Activated naive CD4-positive, alpha-beta T cell (primary cell): ENCODE measurements at regions not wholly inside any gene's neighbourhood (a gene's known extent, or its start where the extent isn't known, plus 50 kb on each side); places are given as distances from the start of the nearest gene placed in this dataset.

ENCODE experiments used
- DNase-seq, 4 experiments: peaks; one replicate each; lab custom pipeline; 2025; lab: John Stamatoyannopoulos, UW

- DNase-seq: no peak
Observed at GRCh38 chr17:77307479-77308198, 166.9 kb downstream of the SEC14L1 start.

DNA sequence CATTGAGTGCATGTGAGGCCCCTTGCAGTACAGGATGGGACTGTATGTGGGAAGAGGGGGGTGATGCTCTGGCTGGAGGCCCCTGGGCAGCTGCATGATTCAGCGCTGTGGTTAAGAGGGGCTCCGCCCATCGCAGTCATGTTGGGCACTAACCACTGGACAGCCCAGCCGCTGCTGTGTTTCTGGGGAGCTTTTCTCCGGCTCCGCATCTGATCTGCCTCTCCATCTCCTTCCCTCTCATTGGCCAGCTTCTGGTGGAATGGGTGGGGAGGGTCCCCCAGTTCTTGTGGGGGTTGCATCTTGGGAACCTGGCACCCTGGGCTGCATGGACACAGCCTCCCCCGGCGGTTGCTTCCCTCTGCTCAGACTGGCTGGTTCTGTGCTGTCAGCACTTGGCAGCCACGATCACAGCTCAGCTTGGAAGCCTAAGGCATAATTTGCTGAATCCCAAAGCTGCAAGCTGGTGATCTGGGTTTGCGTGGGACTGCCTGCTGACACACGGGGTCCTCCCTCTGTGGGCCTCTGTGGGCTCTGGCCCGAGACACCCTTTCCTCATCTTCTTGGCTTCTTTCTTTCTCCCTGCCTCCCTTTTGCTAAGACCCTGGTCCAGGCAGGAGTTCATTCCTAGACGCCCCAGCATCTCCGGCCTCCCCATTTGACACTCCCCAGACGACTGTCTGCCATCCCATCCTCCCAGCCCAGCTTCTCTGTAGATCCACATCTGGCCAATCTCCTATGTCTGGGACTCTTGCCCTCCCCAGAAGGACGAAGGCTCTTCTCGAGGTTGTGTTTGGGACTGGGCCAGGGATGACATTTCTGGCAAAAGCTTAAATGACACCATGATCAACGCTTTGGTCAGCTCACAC is 168.3 kb downstream of the SEC14L1 start:
- no peak for DNase-seq

DNA sequence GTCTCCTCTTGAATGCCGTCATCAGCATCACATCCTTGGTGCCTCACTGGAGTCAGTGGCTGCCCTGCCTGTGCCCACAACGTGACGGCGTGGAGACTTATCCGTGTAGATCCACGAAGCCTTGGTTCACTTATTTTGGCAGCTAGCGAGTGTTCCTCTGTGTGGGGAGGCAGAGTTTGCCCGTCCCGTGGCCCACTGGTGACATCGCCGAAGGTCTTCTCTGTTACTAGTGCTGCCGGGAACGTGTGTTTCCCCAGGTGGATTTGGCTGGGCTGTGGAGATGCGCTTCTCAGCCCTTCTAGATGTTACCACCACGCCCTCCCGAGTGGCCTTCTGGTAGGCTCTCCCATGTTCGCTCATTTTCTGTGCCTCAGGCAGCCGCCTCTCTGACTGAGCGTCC is 169.6 kb downstream of the SEC14L1 start:
- DNase-seq: no peak

GRCh38 chr17:77311371-77311981 is 170.7 kb downstream of the SEC14L1 start:
- no peak for DNase-seq

DNA sequence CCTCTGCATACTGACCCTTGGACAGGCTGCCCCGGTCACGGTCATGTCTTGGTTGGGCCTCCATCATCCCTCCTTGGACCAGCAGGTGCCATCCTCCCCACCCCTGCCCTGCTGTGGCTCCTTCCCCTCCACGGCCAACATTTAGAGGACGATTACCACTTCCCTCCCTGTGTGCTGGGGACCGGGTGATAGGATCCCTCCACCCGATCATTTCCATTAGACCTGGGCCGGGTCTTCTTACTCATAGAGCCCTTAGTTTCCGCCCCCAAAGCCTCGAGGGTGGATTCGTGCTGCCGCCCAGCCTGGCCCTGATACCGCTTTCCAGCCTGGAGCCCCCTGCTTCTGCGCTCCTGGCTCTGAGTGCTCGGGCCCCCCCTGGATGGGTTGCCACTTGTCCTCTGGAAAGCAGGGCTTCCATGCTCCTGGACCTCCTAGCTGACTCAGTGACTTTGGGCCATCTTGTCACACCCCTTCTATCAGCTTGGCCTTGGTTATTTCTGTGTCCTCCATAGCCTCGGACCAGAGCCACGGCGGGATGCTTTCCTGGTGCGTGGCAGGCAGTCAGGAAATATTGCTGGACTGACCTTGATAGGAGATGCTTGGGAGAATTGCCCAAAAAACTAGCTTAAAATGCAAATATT is 171.4 kb downstream of the SEC14L1 start:
- no peak for DNase-seq

- DNase-seq: no peak
Observed at GRCh38 chr17:77312786-77313599, 172.2 kb downstream of the SEC14L1 start.

GRCh38 chr17:77313831-77314230 is 173.1 kb downstream of the SEC14L1 start:
- no peak for DNase-seq

DNA sequence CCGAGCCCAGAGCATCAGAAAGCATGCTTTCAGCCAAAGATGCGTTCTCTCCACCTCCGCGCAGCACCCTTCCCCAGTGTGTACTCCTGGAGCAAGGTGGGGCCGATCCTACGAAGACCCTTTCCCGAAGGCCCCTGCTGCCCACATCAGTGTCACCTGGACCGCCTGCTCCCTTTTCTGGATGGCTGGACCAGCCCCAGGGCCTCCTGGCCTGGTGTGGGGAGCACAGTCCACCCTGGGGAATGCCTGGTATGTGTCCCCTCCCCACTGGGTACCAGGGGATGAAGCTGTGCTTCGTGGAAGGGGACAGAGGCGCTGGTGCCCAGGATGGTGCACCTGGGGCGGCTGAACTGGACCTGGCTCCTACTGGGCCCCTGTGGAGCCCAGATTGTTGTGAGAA is 173.8 kb downstream of the SEC14L1 start:
- no peak for DNase-seq

- no peak for DNase-seq
Observed at GRCh38 chr17:77315010-77315409, 174.2 kb downstream of the SEC14L1 start.

- DNase-seq: no peak
Observed at GRCh38 chr17:77315551-77316190, 174.9 kb downstream of the SEC14L1 start.

DNA sequence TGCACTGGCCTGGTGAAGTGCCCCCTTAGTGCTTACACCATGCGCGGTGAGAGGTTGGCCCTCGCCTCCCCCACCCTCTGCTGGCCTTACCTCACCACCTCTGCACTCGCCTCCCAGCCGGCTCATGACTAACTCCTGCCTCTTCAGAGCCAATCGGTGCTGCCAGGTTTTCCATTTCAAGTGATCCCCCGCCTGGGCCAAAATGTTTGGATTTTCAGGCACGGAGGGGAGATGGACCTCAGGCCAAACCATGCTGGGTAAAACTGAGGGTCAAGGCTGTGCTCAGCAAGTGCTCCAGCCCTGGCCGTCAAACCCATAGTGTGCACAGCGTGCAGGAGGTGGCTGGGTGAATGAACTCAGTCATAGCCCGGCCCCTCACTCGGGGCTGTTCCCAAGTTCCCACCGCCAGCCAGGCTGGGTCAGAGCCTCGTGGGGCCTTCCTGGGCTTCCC is 175.4 kb downstream of the SEC14L1 start:
- DNase-seq: no peak

GRCh38 chr17:77316651-77317050 is 175.9 kb downstream of the SEC14L1 start:
- no peak for DNase-seq

DNA sequence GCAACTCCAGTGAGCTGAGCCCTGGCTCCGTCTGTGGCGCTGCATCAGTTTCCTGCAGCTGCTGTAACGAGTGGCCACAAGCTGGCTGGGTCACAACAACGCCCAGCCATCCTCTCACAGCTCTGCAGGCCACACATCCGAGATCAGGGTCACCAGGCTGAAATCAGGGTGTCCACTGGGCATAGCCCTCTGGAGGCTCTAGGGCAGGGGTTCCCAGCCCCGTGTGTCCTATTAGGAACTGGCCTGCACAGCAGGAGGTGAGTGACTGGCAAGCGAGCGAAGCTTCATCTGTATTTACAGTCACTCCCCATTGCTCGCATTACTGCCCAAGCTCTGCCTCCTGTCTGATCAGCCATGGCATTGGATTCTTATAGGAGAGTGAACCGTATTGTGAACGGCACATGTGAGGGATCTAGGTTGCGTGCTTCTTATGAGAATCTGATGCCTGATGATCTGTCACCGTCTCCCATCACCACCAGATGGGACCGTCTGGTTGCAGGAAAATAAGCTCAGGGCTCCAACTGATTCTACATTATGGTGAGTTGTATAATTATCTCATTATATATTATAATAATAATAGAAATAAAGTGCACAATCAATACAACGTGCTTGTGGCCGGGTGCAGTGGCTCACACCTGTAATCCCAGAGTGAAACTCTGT is 176.5 kb downstream of the SEC14L1 start:
- no peak for DNase-seq

- DNase-seq: no peak
Observed at GRCh38 chr17:77318021-77318420, 177.3 kb downstream of the SEC14L1 start.

DNA sequence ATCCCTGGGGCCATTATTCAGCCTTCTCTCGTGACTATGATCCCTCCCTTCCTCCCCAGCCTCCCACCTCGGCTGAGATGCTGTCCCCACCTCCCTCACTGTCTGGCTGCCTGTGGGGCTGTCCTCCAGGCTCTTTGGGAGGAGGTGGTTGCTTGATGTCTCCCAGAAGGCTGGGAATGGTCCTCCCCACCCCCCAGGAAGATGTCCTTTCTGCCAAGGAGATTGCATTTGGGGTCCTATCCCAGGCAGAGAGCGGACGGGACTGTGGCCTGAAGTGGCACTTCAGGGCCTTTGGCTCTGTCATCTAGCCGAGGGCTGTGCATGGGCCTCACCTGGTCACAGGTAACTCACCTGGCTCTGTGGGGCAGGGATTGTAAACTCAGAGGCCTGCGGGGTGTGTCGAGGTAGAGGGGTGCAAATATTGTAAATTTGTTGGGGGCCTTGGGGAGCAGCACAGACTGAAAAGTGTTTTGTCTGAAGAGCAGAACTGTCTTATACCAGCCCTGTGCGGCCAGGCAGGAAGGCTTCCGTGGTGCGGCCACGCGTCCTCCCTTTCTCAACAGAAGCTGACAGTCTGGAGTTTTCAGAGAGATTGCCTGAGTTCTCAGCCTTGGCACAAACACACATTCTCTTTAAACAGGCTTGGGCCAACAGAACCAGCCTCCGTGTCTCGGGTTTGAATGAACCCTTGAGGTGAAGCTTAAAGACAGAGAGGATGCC is 177.9 kb downstream of the SEC14L1 start:
- DNase-seq: no peak

- peak in 1 of 4 experiments; percentile 16 for DNase-seq
Observed at GRCh38 chr17:77319211-77320043, 178.7 kb downstream of the SEC14L1 start.

DNA sequence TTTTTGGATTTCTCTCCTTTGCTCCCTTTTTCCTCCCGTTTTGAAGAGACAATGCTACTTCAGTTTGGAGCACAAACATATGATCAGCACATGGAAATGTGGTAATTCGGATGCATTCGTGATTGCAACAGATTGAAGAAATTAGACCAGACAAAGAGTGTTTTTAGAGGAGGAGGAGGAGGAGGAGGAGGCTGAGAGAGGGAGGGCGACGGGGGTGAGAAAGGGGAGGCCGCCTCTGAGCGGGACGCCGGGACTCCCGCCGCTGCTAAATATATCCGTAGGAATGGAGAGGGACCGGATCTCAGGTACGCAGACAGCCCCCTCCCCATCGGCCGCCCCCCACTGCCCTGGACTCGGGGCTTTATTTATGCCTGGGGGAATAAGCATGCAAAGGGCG is 179.3 kb downstream of the SEC14L1 start:
- DNase-seq: no peak

- no peak for DNase-seq
Observed at GRCh38 chr17:77320485-77321256, 179.9 kb downstream of the SEC14L1 start.
